GM12891 (cell line): ENCODE measurements at regions not wholly inside any gene's neighbourhood (a gene's known extent, or its start where the extent isn't known, plus 50 kb on each side); places are given as distances from the start of the nearest gene placed in this dataset.

ENCODE experiments used
- POLR2A ChIP-seq: IDR thresholded peaks from 2 replicates; pipeline ENCODE4 v1.6.1; 2011; ENCODE audit warnings: low read depth, low read length, control low read depth
- POLR2AphosphoS5 ChIP-seq: IDR thresholded peaks from 2 replicates; pipeline ENCODE4 v1.6.1; 2011; ENCODE audit warnings: low read depth, low read length, control low read depth

DNA sequence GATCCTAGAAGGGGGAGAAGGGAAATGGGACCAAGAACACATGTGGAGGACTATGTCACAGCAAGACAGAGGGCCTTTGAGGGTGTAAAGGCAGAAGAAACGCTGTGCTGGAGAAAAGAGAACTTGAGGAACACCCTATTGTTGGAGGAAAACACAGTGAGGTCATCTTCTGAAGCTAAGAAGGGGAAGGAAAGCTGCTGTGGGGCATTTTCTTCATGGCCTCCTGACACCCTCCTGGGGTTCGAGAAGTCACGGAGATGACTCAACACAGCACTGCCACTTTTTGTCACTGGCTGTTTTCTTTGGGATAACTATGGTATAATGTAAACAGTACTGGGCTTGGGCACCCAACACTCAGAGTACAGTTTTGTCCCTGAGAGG is 492.6 kb upstream of the CADM1 start:
- TF ChIP-seq POLR2AphosphoS5 (no peak), POLR2A (no peak)
